Nephron progenitor cell (in vitro differentiated cells): ENCODE measurements at regions not wholly inside any gene's neighbourhood (a gene's known extent, or its start where the extent isn't known, plus 50 kb on each side); places are given as distances from the start of the nearest gene placed in this dataset.

Experiments
- DNase-seq: peaks from one replicate; pipeline ENCODE4 v3.0.0; 2021
- H3K27ac Mint-ChIP-seq: 2 replicates; pipeline ENCODE4 v1.8.0; 2021; ENCODE audit warnings: mild to moderate bottlenecking, moderate library complexity, mixed read lengths
- H3K27me3 Mint-ChIP-seq: 2 replicates; pipeline ENCODE4 v1.8.0; 2021; ENCODE audit warnings: mild to moderate bottlenecking, low read depth, mixed read lengths; ENCODE audit not compliant: poor library complexity
- H3K36me3 Mint-ChIP-seq: 2 replicates; pipeline ENCODE4 v1.8.0; 2021; ENCODE audit warnings: low read depth, mixed read lengths
- H3K4me1 Mint-ChIP-seq: 2 replicates; pipeline ENCODE4 v1.8.0; 2021; ENCODE audit warnings: mixed read lengths
- H3K4me3 Mint-ChIP-seq: 2 replicates; pipeline ENCODE4 v1.8.0; 2021; ENCODE audit warnings: mild to moderate bottlenecking, moderate library complexity, mixed read lengths
- H3K9me3 Mint-ChIP-seq: 2 replicates; pipeline ENCODE4 v1.8.0; 2021; ENCODE audit warnings: mild to moderate bottlenecking, moderate library complexity, mixed read lengths
- CTCF ChIP-seq: fragments of 200-600 bp; sonication (generic); IDR thresholded peaks from 2 replicates; pipeline ENCODE4 v1.5.0; 2021; ENCODE audit warnings: antibody characterized with exemption

- TF ChIP-seq CTCF: no peak
- no peaks in the 10 kb centered on the region for H3K4me1 Mint-ChIP-seq
- no peaks in the 10 kb centered on the region for H3K9me3 Mint-ChIP-seq
- H3K27ac Mint-ChIP-seq: no peak overlapping the region
- H3K27me3 Mint-ChIP-seq: peaks cover 7% of the 10 kb centered on the region
- H3K4me3 Mint-ChIP-seq: no peak overlapping the region
- H3K36me3 Mint-ChIP-seq: no peaks in the 10 kb centered on the region
- no peak for DNase-seq
Measured at GRCh38 chr4:166432125-166432524, 559.1 kb downstream of the TLL1 start.

GRCh38 chr4:166432842-166433241 is 559.8 kb downstream of the TLL1 start:
- H3K4me3 Mint-ChIP-seq: no peak overlapping the region
- H3K9me3 Mint-ChIP-seq: no peaks in the 10 kb centered on the region
- H3K27ac Mint-ChIP-seq: no peak overlapping the region
- H3K27me3 Mint-ChIP-seq: peaks cover 7% of the 10 kb centered on the region
- TF ChIP-seq CTCF: no peak
- no peak for DNase-seq
- no peaks in the 10 kb centered on the region for H3K4me1 Mint-ChIP-seq
- H3K36me3 Mint-ChIP-seq: no peaks in the 10 kb centered on the region

GRCh38 chr4:166435449-166435848 is 562.4 kb downstream of the TLL1 start:
- no peaks in the 10 kb centered on the region for H3K36me3 Mint-ChIP-seq
- no peaks in the 10 kb centered on the region for H3K9me3 Mint-ChIP-seq
- no peaks in the 10 kb centered on the region for H3K4me1 Mint-ChIP-seq
- H3K4me3 Mint-ChIP-seq: no peak overlapping the region
- TF ChIP-seq CTCF: no peak
- H3K27me3 Mint-ChIP-seq: peaks cover 7% of the 10 kb centered on the region
- no peak overlapping the region for H3K27ac Mint-ChIP-seq
- DNase-seq: no peak

GRCh38 chr4:166458756-166459155 is 585.7 kb downstream of the TLL1 start:
- peaks cover 4% of the 10 kb centered on the region for H3K4me1 Mint-ChIP-seq

GRCh38 chr4:166459621-166460020 is 586.6 kb downstream of the TLL1 start:
- Mint-ChIP-seq H3K27me3 (peaks cover 4% of the 10 kb centered on the region), H3K27ac (no peak overlapping the region), H3K9me3 (peaks cover 13% of the 10 kb centered on the region)

More at GRCh38 chr4:166458756-166459155, 585.7 kb downstream of the TLL1 start:
- Mint-ChIP-seq H3K4me3 (no peak overlapping the region), H3K27ac (no peak overlapping the region), H3K27me3 (peaks cover 4% of the 10 kb centered on the region), H3K36me3 (peaks cover 4% of the 10 kb centered on the region), H3K9me3 (peaks cover 18% of the 10 kb centered on the region)
- no peak for DNase-seq
- no peak for TF ChIP-seq CTCF

More at GRCh38 chr4:166459621-166460020, 586.6 kb downstream of the TLL1 start:
- Mint-ChIP-seq H3K4me3 (no peak overlapping the region), H3K4me1 (peaks cover 4% of the 10 kb centered on the region), H3K36me3 (peaks cover 4% of the 10 kb centered on the region)
- DNase-seq: no peak
- no peak for TF ChIP-seq CTCF
